PC-9 (cell line): ENCODE measurements at regions not wholly inside any gene's neighbourhood (a gene's known extent, or its start where the extent isn't known, plus 50 kb on each side); places are given as distances from the start of the nearest gene placed in this dataset.

ENCODE experiments used
- EZH2 ChIP-seq: fragments of 200-600 bp; sonication (generic); IDR thresholded peaks from 2 replicates; pipeline ENCODE4 v1.8.0; 2017; ENCODE audit warnings: antibody characterized with exemption, low read depth
- TF ChIP-seq, protein P1 (sequence below): fragments of 200-600 bp; sonication (generic); conservative IDR thresholded peaks from 2 replicates; pipeline ENCODE4 v1.6.1; 2017; ENCODE audit warnings: mixed run types, antibody characterized with exemption, mild to moderate bottlenecking, moderate library complexity

DNA sequence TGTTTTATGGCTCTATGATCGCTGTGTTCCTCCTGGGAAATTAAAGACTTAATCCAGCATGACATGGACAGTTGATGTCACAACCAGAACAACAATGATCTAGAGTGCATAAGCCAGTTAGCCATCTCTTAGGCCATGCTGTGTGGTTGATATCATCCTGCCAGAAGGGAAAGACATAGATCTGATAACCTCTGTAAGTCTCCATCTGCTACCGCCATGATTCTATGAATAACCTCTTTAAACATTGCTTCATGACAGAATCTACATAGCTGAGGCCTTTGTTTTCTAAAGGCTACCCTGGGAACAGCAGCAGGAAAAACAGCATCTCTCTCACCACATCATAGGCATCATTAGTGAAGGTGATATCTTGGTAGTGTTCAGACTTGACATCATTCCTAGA is 117.6 kb upstream of the PHACTR1 start:
- TF ChIP-seq, protein P1, sequence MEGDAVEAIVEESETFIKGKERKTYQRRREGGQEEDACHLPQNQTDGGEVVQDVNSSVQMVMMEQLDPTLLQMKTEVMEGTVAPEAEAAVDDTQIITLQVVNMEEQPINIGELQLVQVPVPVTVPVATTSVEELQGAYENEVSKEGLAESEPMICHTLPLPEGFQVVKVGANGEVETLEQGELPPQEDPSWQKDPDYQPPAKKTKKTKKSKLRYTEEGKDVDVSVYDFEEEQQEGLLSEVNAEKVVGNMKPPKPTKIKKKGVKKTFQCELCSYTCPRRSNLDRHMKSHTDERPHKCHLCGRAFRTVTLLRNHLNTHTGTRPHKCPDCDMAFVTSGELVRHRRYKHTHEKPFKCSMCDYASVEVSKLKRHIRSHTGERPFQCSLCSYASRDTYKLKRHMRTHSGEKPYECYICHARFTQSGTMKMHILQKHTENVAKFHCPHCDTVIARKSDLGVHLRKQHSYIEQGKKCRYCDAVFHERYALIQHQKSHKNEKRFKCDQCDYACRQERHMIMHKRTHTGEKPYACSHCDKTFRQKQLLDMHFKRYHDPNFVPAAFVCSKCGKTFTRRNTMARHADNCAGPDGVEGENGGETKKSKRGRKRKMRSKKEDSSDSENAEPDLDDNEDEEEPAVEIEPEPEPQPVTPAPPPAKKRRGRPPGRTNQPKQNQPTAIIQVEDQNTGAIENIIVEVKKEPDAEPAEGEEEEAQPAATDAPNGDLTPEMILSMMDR, result no peak
- no peak for TF ChIP-seq EZH2
